Frontal cortex (tissue), 3 donors: ENCODE measurements at regions not wholly inside any gene's neighbourhood (a gene's known extent, or its start where the extent isn't known, plus 50 kb on each side); places are given as distances from the start of the nearest gene placed in this dataset.

Source experiments
- DNase-seq, 2 donors: peaks; one replicate each; pipeline ENCODE4 v3.0.0; 2012; ENCODE audit warnings: low spot score in 2 of 2
- FAIRE-seq: peaks from 2 replicates; lab custom pipeline; 2012; peaks lifted over from hg19 to GRCh38; lab: Jason Lieb, UNC
- donor health status: control.
- donor health status: control.
- donor health status: control.

DNA sequence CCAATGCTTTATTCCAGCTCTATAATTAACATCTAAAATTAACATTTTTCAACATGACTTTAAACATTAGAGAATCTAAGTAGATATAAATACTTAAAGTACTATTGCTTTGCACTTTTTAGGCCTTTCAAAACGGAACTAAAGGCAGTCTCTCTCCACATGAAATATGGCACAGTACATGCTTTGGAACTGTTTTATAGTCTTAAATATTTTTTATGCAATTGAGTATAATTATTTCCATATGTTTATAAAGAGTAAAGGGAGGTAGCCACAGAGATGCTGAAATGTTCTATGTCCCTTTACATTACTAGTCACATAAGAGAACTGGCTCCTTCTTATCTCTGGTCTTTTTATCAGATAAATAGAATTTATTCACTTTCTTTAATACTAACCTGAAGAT is 674.0 kb downstream of the PLCL1 start:
- no peak for FAIRE-seq

DNA sequence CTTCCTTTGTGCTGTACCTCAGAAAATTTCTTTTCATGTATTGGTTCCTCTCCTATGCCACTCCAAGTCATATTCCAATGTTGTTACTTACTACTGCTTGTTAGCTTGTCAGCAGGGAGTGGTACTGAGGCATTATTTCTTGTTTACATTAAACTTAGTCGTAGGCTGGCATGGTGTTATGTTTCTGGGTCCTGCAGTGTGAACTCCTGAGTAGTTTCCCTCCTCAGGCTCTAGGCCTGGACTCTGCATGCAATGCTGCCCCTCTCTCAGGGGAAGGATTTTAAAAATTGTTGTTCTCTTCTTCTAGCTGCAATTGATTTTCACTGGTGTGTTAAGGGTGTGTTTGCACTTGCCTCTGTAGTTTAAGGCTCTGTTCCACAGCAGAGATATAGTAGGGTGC is 671.6 kb downstream of the PLCL1 start:
- DNase-seq (no peak), FAIRE-seq (no peak)

More for the DNA sequence above, 674.0 kb downstream of the PLCL1 start:
- no peak for DNase-seq

DNA sequence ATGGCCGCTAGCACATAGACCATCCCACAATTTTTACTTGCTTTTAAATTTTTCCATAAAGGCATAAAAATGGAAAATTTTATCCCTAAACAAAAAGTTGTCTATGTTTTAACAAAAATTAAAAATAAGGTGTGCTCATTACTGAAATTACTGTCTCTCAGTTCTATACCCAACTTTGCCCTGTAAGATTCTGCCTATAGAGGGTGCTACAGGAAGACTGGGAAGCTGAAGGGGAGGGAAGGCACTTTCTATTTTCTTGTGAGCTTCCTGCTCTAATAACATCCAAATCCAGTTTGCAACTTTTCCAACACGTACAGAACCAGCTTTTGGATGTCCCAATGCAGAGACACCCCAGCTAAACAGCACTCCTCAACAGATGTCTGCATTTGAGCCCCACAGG is 666.9 kb downstream of the PLCL1 start:
- FAIRE-seq (no peak), DNase-seq (no peak)

DNA sequence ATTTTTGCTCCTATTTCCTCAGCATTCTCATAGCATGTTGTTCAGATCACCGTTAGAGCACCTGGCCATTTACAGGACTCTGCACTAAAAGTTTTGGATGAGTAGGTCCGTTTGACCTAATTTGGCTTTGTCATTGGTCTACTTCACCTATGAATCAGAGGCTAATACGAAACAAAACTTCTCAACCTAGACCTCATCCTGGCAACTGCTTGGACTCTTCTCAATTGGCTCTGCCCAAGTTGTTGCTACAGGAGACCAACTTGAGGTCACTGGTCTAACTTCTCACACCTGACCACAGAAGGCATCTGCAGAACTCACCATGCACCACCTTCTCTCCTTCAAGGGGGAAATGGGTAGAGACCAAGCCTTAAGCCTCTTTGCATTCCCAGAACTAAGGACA is 663.7 kb downstream of the PLCL1 start:
- FAIRE-seq (no peak), DNase-seq (no peak)

DNA sequence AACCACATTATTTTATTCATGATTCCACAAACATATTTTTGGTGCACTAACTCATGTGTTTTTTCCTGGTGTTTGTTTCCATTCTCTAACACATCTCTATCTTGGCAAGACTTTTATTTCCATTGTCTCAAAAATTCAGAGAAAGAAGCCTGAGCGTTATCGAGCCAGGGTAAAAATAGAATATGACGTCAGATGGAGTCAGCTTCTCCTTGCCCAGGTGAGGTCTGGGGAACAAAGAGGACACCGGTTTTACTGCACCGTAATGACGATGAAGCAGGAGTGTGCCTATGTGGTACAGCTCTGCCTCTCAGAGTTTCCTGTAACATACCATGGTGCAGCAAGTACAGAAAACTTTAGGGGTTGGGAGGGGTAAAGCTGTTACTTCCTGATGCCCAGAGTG is 661.6 kb downstream of the PLCL1 start:
- no peak for FAIRE-seq
- no peak for DNase-seq

DNA sequence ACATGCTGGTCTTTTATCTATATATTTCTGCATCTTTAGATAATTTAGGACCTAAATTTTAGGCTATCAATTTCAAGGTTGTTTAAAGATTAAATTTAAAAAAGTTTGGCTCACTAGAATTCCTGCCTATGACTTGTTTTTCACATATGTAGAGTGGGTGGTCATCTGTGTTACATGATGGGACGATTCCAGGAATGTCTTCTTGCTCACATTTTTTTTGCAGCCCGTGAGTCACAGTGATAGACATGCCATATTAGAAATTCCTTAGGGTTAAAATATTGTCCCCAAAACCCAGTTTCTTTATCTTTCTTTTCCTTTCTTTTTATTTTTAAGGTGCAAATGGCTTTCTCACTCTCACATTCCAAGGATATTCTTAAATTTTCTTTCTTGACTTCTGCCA is 652.0 kb downstream of the PLCL1 start:
- DNase-seq (no peak), FAIRE-seq (no peak)

DNA sequence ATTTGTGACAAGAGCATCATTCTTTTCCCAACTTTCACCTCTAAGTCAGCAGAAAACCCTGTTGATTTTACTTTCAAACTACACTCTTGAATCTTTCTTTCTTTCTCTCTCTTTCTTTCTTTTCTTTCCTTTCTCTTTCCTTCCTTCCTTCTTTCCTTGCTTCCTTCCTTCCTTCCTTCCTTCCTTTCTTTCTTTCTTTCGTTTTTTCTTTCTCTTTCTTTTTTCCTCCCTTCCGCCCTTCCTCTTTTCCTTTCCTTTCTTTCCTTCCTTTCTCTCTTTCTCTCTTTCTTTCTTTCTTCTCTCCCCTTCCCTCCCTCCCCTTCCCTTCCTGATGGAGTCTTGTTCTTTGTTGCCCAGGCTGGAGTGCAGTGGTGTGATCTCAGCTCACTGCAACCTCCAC is 649.5 kb downstream of the PLCL1 start:
- DNase-seq (no peak), FAIRE-seq (no peak)

DNA sequence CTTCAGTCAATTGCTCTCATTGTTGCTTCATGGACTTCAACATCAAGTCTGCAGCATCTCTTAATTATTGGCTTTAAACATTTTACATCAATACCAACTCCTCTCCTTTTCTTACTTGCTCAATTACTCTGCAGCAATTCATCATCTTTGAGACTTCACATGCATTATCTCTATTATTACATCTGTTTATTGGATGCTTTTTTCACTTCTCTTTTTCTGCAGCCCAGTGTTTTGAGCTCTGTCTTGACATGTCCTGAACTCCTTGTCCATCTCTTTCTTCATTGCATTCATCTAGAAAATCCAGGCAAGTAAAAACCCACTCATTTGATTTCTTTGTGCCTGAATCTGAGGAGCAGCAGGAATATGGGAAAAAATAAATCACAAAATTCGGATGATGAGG is 647.9 kb downstream of the PLCL1 start:
- no peak for DNase-seq
- FAIRE-seq = no peak

DNA sequence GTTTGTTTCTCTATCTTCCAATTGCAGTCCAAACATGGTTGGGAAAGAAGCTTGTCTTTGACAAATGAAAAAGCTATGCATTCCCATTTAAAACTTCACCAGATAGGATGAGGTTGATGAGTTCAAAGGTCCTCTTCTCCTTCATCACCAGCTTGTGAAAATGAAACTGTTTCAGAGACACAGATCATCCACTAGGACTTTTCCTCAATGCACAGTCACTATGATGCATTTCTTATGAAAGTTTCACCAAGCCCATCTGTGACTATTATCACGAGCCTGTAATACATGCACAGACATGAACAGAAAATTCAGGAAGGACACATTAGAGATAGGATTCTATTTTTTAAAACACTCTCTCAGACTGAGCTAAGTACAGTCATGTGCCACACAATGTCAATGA is 644.4 kb downstream of the PLCL1 start:
- no peak for DNase-seq
- FAIRE-seq = no peak

DNA sequence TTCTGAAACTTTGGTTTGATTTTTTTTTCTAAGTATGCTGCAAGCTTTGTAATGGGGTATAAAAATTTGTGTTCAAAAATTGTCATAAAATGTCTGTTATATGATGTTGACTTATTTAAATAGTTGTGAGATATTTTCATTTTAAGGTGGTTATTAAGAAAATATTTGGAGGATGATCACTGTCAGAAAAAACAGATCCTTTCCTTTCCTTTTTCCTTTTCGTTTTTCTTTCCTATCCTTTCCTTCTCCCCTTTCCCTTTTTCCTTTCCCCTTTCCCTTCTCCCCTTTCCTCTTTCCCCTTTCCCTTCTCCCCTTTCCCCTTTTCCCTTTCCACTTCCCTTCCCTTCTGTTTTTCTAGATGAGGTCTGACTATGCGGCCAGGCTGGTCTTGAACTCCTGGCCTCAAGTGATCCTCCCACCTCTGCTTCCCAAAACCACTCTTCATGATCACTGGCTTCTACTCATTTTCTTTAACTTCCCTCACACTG is 640.5 kb downstream of the PLCL1 start:
- no peak for FAIRE-seq
- no peak for DNase-seq

DNA sequence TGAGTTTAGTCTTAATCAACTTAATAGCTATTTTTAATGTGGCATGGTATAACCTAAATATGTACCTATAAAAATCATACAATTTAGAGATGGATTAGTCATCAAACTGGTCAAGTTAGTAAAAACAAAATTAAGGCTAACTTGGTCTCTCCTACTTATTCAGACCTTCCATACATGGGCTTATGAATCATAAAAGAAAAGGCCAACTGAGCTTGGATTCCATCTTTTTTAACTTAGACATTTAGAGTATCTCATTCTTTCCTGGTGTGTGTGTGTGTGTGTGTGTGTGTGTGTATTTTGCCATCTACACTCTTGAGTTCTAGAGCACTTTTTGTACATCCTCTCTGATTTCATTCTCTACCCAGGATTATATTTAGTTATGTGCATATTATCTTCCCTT is 637.5 kb downstream of the PLCL1 start:
- no peak for DNase-seq
- no peak for FAIRE-seq

DNA sequence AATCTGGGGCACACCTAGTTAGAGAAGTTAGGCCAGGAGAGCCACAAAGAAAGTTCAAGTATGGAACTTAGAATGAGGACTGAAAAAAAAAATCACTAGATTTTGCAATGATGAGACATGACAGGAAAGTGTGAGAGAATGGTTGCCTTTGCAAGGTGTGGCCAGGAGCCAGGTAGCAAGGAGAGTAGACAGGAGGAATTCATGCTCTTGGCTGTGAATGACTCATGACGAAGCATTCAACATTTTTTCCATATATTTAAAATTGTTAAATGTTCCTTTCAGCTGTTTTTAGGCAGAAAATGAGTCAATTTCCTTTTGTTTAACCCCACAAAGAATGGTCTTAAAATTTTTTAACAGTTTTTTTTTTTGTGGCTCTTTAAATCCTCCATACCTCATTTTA is 636.9 kb downstream of the PLCL1 start:
- no peak for DNase-seq
- no peak for FAIRE-seq

DNA sequence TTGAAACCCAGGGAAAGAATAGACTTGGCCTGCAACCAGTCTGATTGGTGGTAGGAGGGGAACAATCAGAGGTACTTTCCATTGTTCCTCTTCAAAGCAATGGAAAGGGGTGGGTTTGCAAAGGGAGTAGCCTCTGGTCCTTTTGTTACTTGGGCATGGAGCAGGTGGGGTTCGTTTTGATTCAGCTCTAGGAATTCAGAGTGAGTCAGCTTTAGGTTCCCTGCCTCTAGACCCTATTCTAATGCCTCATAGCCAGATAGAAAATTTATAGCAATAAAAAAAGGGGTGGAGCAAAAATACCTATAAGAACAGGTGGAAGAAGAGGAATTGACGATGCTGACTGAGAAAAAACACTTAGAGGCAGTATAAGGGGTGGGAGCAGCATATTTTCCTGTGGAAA is 636.4 kb downstream of the PLCL1 start:
- no peak for FAIRE-seq

DNA sequence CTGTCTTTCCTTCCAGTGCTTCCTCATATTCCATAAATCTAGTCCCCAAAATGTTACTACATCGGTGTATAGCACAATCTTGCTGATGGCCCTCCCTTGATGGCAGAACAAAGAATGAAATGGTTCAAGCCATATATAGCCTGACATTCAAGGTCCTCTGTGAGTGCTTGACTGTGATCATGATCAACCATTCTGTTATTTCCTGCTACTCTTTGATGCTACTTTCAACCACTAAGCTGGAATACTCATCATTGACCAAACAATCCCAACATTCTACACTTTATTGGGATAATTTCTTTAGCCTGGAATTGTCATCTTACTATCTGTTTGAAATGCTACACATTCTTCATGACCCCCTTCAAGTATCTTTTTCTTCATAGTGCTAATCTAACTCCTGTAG is 633.9 kb downstream of the PLCL1 start:
- no peak for DNase-seq
- FAIRE-seq = no peak

More for the DNA sequence above, 636.4 kb downstream of the PLCL1 start:
- DNase-seq = no peak

DNA sequence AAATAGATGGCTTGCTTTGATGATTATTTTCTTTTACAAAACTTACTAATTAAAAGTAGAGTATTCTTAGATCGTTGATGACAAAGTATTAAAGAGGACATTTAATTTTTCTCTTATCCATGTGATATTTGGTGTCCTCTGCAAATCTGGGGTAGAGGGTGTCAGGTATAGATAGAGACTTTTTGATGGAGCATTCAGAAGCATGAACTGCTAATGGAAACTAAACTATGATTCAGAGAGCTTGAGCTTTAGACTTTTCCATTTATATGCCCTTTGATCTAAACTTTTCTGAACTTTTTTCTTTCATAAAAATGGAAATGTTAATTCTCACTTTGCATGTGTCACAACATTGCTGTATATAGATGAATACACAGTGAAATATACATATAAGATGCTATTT is 619.7 kb downstream of the PLCL1 start:
- no peak for DNase-seq
- no peak for FAIRE-seq

DNA sequence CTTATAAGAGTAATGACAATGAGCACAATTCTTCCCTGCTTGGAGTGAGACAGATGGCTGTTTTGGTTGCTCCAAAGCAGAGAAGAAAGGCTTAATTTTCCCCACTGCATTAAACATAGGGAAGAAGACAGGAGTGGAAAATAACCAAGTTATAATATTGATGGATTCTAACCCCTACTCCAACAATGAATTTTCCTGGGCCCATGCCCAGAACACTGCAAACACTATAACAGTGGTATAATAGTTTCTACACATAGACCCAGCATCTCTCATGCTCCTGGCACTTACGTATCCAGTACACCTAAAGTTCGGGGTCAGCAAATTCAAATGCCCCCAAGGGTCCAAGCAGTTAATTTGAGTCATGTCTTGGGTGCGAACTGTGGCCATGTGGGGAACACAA is 613.4 kb downstream of the PLCL1 start:
- FAIRE-seq = no peak
- DNase-seq = no peak

DNA sequence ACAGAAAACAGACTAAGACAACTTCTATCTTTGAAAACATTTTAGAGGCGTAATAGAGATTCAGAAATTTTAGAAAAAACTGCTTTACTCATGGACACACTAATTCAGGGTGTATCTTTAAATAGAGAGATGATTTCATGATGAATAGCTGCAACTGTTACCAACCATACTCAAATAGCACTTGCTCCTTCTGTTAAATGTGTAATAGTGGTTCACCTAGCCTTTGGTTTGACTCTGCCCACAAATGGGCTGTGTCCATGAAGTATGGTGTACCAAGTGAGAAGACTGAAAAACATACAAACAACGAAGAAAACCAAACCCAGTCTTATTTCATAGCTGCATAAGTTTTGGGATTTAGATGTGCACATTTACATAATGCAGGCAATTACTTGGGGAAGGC is 610.6 kb downstream of the PLCL1 start:
- DNase-seq = no peak

DNA sequence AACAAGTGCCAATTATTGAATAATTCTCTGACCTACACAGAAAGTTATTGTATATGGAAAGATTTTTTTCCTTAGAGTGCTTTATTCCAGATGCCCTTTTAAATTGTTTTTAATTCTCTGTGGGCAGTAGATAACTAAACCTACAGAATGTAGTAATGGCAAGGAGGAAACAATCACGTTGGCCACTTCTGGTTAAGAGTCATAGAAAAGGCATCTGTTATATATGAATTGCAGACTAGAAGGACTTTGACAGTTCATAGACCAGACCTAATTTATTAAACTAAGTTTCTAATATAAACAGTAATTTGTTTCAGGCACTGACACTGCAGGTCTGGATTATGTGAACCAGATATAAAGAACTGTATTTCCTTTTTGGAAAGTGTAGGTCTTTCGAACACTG is 607.5 kb downstream of the PLCL1 start:
- DNase-seq (no peak), FAIRE-seq (no peak)

More for the DNA sequence above, 610.6 kb downstream of the PLCL1 start:
- FAIRE-seq = no peak

DNA sequence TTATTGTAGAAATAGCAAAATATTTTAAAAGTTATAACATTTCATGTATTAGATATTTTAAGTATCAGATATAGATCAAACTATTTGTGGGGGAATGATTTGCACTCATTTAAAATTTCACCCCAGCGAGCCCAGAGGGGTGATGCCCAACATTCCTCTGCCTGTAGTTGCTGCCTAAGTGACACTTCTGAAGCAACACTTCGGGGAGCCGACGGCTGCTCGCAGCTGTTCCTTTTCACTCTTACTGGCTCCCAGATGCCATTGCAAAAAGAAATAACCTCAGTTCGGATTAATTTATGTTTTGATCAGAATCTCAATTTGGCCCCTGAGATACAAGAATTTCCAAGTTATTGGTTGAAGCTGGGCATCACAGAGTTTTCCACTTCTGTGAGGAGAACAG is 603.8 kb downstream of the PLCL1 start:
- no peak for DNase-seq
- no peak for FAIRE-seq

DNA sequence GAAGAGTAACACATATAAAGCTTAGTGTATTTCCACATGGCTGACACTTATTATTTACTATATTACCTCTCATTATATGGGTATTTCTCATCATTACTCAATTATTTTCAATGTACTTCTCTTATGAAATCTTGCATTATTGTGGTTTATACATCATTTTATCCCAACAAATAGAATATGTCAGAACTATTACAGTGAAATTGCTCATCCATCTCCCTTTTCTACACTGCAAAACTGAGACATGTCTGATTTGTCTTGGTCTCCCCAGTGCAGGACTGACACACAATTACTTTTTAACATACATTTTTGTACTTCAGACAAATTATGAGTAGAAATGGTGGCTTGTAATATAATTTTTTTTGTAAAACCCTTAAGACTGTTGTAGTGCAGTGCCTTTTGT is 600.9 kb downstream of the PLCL1 start:
- FAIRE-seq = no peak
- no peak for DNase-seq

DNA sequence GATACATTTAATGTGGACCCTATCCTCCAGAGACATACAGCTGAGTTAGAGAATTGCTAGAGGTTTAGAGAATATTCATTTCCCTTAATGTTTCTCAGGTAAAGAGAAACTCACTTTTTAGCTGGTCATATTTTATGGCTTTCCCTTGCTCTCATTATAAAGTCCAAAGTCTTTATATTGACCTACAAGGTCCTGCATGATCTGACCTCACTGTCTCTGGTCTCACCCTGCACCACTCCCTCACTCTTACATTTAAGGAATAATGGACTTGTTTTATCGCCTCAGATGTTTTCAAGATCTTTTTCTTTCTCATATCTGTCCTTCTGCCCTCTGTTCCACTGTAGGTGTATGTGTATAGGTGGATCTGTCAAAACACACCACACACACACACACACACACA is 597.3 kb downstream of the PLCL1 start:
- no peak for FAIRE-seq
- DNase-seq = no peak

DNA sequence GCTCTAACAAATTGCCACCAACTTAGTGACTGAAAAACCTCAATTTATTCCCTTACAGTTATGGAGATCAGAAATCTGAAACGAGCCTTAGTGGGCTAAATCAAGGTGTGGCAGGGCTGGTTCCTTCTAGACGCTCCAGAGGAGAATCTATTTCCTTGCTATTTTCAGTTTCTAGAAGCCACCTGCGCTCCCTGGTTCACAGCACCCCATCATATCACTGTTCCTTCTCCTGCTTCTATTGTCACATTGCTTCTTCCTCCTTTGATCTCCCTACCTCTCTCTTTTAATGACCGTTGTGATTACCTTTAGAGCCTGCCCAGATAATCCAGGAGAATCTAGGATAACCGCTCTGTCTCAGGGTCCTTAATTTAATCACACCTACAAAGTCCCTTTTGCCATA is 596.6 kb downstream of the PLCL1 start:
- FAIRE-seq = no peak
- no peak for DNase-seq

DNA sequence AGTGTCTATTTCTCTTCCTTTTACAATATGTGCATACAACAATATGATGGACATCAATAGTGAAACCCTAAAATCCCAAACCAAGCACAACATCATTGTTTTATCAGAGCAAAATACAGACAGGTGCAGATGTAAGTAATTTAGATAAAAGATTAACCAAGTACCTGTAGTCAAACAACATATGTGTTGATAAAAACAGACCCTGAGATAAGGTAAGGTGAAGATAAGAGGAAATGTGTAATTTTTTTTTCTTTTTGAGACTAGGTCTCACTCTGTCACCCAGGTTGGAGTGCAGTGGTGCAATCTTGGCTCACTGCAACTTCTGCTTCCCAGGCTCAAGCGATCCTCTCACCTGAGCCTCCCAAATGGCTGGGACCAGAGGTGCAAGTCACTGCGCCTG is 589.8 kb downstream of the PLCL1 start:
- DNase-seq (no peak), FAIRE-seq (no peak)
